ENCODE measurements at regions not wholly inside any gene's neighbourhood (a gene's known extent, or its start where the extent isn't known, plus 50 kb on each side); places are given as distances from the start of the nearest gene placed in this dataset.

DNA sequence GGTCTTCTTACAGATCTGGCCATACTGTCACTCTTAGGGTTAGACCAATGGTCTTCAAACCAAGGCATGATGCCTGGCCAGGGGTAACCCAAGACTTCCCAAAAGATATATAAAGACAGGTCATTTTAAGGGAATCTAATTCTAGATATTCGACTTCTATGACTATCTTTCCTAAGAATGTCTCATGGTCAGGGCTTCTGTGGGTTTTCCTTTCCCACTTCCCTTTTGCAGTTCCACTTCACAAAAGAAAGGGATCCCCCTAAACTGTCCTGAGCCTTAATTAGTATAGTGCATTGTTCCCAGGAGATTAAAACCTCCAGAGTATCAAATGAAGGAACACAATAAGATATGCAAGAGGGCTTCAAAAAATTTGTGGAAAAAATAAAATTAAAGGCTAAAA, 223.6 kb upstream of the SIX2 start:
- TF ChIP-seq POLR2AphosphoS5 (IDR thresholded peaks at IDR 0.05; ENCODE audit: borderline replicate concordance, low read depth, low read length): no peak
- TF ChIP-seq EZH2 (IDR thresholded peaks at IDR 0.05): no peak
